ENCODE measurements at regions not wholly inside any gene's neighbourhood (a gene's known extent, or its start where the extent isn't known, plus 50 kb on each side); places are given as distances from the start of the nearest gene placed in this dataset.

DNA sequence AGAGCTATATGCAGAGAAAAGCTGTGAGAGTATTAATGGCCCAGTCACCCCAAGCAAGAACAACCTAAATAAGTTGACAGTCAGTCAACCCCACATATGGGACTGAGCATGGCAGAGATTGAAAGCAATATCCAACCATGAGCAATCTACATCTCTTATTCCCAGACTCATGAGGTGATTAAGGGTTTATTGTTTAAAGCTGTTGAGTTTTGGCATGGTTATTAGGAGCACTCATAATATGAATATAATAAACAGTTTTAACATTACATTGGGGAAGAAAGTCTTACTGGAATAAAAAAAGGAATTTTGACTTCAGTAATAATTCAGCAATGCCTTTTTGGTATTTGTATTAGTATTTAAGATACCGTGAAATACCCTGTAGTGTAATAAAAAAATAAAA is 1627.4 kb downstream of the STIM2 start:
- intact Hi-C loops (cut with micrococcal nuclease; ENCODE audit: unreplicated experiment) = no loop called here

DNA sequence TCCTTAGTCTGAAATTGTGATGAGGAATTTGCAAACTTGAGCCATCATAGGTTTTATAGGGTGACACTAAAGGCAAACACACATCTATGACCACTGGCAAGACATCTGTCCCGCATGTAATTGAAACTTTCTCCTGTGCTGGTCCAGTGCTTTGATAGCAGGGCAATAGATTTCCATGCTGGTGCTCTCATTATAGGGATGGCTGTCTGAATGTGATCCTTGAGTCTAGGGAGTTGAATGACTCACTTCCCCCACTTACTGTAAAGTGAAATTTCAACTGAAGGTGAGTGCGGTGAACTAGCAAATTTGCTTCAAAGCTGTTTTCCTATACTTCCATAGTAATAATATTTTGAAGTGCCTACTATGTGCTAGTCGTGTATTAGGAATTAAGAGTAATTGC is 1630.0 kb downstream of the STIM2 start:
- DNase-seq (ENCODE audit: low read depth, low spot score) = no peak
- Histone ChIP-seq H3K4me1 (ENCODE audit: control insufficient read depth, insufficient read depth, low read length) (no peaks in the 10 kb centered on the region), H3K27me3 (ENCODE audit: control insufficient read depth, insufficient read depth, low read length) (no peaks in the 10 kb centered on the region), H3K4me3 (ENCODE audit: low read depth in 2 of 2, low read length in 2 of 2) (no peak overlapping the region), H3K9me3 (ENCODE audit: control insufficient read depth, insufficient read depth, low read depth, low read length) (no peaks in the 10 kb centered on the region), H3K27ac (ENCODE audit: low read length) (no peak overlapping the region), H3K36me3 (ENCODE audit: control insufficient read depth, insufficient read depth, low read length) (no peaks in the 10 kb centered on the region)
- no peak for TF ChIP-seq TCF7L2 (IDR thresholded peaks at IDR 0.05; ENCODE audit: low read depth, low read length)
- TF ChIP-seq, protein P1, sequence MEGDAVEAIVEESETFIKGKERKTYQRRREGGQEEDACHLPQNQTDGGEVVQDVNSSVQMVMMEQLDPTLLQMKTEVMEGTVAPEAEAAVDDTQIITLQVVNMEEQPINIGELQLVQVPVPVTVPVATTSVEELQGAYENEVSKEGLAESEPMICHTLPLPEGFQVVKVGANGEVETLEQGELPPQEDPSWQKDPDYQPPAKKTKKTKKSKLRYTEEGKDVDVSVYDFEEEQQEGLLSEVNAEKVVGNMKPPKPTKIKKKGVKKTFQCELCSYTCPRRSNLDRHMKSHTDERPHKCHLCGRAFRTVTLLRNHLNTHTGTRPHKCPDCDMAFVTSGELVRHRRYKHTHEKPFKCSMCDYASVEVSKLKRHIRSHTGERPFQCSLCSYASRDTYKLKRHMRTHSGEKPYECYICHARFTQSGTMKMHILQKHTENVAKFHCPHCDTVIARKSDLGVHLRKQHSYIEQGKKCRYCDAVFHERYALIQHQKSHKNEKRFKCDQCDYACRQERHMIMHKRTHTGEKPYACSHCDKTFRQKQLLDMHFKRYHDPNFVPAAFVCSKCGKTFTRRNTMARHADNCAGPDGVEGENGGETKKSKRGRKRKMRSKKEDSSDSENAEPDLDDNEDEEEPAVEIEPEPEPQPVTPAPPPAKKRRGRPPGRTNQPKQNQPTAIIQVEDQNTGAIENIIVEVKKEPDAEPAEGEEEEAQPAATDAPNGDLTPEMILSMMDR (IDR thresholded peaks at IDR 0.05) = no peak
- TF ChIP-seq POLR2AphosphoS5 (IDR thresholded peaks at IDR 0.05; ENCODE audit: low read depth, low read length) = no peak
- TF ChIP-seq, protein P2, sequence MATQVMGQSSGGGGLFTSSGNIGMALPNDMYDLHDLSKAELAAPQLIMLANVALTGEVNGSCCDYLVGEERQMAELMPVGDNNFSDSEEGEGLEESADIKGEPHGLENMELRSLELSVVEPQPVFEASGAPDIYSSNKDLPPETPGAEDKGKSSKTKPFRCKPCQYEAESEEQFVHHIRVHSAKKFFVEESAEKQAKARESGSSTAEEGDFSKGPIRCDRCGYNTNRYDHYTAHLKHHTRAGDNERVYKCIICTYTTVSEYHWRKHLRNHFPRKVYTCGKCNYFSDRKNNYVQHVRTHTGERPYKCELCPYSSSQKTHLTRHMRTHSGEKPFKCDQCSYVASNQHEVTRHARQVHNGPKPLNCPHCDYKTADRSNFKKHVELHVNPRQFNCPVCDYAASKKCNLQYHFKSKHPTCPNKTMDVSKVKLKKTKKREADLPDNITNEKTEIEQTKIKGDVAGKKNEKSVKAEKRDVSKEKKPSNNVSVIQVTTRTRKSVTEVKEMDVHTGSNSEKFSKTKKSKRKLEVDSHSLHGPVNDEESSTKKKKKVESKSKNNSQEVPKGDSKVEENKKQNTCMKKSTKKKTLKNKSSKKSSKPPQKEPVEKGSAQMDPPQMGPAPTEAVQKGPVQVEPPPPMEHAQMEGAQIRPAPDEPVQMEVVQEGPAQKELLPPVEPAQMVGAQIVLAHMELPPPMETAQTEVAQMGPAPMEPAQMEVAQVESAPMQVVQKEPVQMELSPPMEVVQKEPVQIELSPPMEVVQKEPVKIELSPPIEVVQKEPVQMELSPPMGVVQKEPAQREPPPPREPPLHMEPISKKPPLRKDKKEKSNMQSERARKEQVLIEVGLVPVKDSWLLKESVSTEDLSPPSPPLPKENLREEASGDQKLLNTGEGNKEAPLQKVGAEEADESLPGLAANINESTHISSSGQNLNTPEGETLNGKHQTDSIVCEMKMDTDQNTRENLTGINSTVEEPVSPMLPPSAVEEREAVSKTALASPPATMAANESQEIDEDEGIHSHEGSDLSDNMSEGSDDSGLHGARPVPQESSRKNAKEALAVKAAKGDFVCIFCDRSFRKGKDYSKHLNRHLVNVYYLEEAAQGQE (IDR thresholded peaks at IDR 0.05; ENCODE audit: insufficient read depth in 1 of 2, low read depth in 2 of 2, low read length in 1 of 2) = no peak
- TF ChIP-seq SIN3A (IDR thresholded peaks at IDR 0.05; ENCODE audit: borderline replicate concordance, insufficient read depth, low read depth, low read length) = no peak
- BruUV-seq (replicated peaks) = no TSS peak
- no peak for ATAC-seq
- POLR2A ChIA-PET = no interaction called here
- in situ Hi-C loops (cut with HindIII; ENCODE audit: low pct_unique_long_range_greater_than_20kb, low sequenced_read_pairs) (no loop called here), intact Hi-C loops (cut with micrococcal nuclease; ENCODE audit: unreplicated experiment) (no loop called here)
- CTCF ChIA-PET = no interaction called here

More for the DNA sequence above, 1627.4 kb downstream of the STIM2 start:
- ChIA-PET CTCF (no interaction called here), POLR2A (no interaction called here)
- TF ChIP-seq TCF7L2 (IDR thresholded peaks at IDR 0.05; ENCODE audit: low read depth, low read length) = no peak
- TF ChIP-seq SIN3A (IDR thresholded peaks at IDR 0.05; ENCODE audit: borderline replicate concordance, insufficient read depth, low read depth, low read length) = no peak
- TF ChIP-seq, protein P2 (IDR thresholded peaks at IDR 0.05; ENCODE audit: insufficient read depth in 1 of 2, low read depth in 2 of 2, low read length in 1 of 2) = no peak
- TF ChIP-seq POLR2AphosphoS5 (IDR thresholded peaks at IDR 0.05; ENCODE audit: low read depth, low read length) = no peak
- TF ChIP-seq, protein P1 (IDR thresholded peaks at IDR 0.05) = no peak
- BruUV-seq (replicated peaks) = no TSS peak
- in situ Hi-C loops (cut with HindIII; ENCODE audit: low pct_unique_long_range_greater_than_20kb, low sequenced_read_pairs) = no loop called here
- no peak overlapping the region for H3K27ac ChIP-seq (ENCODE audit: low read length)
- no peaks in the 10 kb centered on the region for H3K36me3 ChIP-seq (ENCODE audit: control insufficient read depth, insufficient read depth, low read length)
- DNase-seq (ENCODE audit: low read depth, low spot score) = no peak
- no peaks in the 10 kb centered on the region for H3K9me3 ChIP-seq (ENCODE audit: control insufficient read depth, insufficient read depth, low read depth, low read length)
- ATAC-seq = no peak
- no peaks in the 10 kb centered on the region for H3K4me1 ChIP-seq (ENCODE audit: control insufficient read depth, insufficient read depth, low read length)
- no peak overlapping the region for H3K4me3 ChIP-seq (ENCODE audit: low read depth in 2 of 2, low read length in 2 of 2)
- H3K27me3 ChIP-seq (ENCODE audit: control insufficient read depth, insufficient read depth, low read length) = no peaks in the 10 kb centered on the region

Measured in Panc1 (cell line).